ENCODE measurements at regions not wholly inside any gene's neighbourhood (a gene's known extent, or its start where the extent isn't known, plus 50 kb on each side); places are given as distances from the start of the nearest gene placed in this dataset.

DNA sequence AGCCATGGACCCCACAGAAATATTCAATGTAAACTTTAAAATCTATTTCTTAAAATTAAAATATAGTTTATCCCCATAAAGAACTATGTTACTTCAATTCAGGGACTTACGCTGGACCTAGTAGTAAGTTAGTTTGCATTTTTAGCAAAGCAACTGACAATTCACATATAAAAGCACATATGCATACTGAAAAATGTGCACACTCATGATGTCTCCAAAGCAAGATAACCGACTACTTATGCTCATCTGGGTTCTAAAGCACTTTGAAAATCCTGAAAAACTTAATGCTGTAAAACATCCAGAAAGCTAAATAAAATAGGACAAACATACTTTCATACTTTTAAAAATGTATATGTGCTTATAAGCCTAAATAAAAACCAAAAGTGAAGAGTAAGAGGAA, 264.4 kb upstream of the GAS1 start:
- TF ChIP-seq CTCF (IDR thresholded peaks at IDR 0.05): no peak
- Histone ChIP-seq H3K9me3 (no peaks in the 10 kb centered on the region), H3K4me3 (no peak overlapping the region), H3K36me3 (no peaks in the 10 kb centered on the region), H3K4me1 (no peaks in the 10 kb centered on the region), H3K27ac (no peak overlapping the region), H3K27me3 (no peaks in the 10 kb centered on the region)
- DNase-seq (no peak), ATAC-seq (no peak), FAIRE-seq (no peak)
- intact Hi-C loops (cut with DNase I): no loop called here
- WGBS, 2 donors: 96 to 97% methylated on average over 2 of the region's 2 CpGs

DNA sequence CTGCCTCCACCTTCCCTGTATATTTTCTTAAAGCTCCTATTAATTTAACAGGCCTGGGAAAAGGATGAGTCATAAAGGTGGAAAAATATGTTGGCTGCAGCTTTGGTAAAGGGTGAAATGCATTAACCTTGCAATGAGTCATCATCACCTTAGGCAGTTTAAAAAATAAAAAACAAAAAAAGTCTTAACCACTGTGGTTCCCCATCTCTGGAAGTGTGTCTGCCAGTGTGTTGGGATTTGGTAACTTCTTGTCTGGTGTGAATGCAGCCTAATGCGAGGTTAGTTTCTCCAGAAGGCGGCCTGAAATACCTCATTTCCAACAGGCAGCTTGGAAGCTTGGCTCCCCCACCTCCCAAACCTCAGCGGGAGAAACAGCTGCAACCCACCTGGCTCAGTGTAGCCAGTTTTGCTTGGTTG, 265.3 kb upstream of the GAS1 start:
- no peak for TF ChIP-seq CTCF (IDR thresholded peaks at IDR 0.05)
- no peaks in the 10 kb centered on the region for H3K36me3 ChIP-seq
- no peak overlapping the region for H3K4me3 ChIP-seq
- H3K9me3 ChIP-seq: no peaks in the 10 kb centered on the region
- ATAC-seq (peak in 3 of 4 donors; percentile 40 to 53 (median 48)), DNase-seq (no peak), FAIRE-seq (no peak)
- no peaks in the 10 kb centered on the region for H3K4me1 ChIP-seq
- no peak overlapping the region for H3K27ac ChIP-seq
- WGBS, 2 donors: 87 to 88% methylated on average over 3 of the region's 3 CpGs
- H3K27me3 ChIP-seq: no peaks in the 10 kb centered on the region
- intact Hi-C loops (cut with DNase I): no loop called here

GRCh38 chr9:87213948-87214347, 266.6 kb upstream of the GAS1 start:
- Histone ChIP-seq H3K9me3 (no peaks in the 10 kb centered on the region), H3K27me3 (no peaks in the 10 kb centered on the region), H3K27ac (no peak overlapping the region), H3K4me3 (no peak overlapping the region), H3K36me3 (no peaks in the 10 kb centered on the region), H3K4me1 (no peaks in the 10 kb centered on the region)
- no peak for TF ChIP-seq CTCF (IDR thresholded peaks at IDR 0.05)
- no peak for DNase-seq
- ATAC-seq: no peak
- intact Hi-C loops (cut with DNase I): no loop called here
- FAIRE-seq: no peak
- 89 to 92% methylated on average over 4 of the region's 4 CpGs for WGBS, 2 donors

DNA sequence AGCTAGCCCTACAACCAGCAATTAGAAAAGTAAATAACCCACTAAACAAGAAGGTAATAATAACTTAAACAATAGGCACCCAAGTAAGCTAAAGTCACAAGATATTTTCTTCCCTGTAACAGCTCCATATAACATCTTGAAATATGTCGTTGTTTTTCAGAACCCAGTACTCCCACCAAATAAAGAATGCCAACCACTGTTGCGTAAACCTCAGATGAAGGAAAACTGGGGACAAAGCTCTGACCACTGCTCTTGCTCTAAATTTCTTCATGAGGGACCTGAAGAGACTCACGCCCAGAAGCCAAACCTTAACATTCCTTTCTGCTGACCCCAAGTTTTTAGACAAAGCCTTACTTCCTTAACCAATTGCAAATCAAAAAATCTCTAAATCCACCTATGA, 267.7 kb upstream of the GAS1 start:
- H3K36me3 ChIP-seq: no peaks in the 10 kb centered on the region
- H3K27ac ChIP-seq: no peak overlapping the region
- WGBS, 2 donors: 83 to 85% methylated on average over 3 of the region's 3 CpGs
- no peaks in the 10 kb centered on the region for H3K9me3 ChIP-seq
- no peaks in the 10 kb centered on the region for H3K27me3 ChIP-seq
- DNase-seq (no peak), ATAC-seq (no peak), FAIRE-seq (no peak)
- intact Hi-C loops (cut with DNase I): no loop called here
- H3K4me3 ChIP-seq: no peak overlapping the region
- no peak for TF ChIP-seq CTCF (IDR thresholded peaks at IDR 0.05)
- no peaks in the 10 kb centered on the region for H3K4me1 ChIP-seq

GRCh38 chr9:87216036-87216435, 268.7 kb upstream of the GAS1 start:
- ATAC-seq: peak in 1 of 4 donors; percentile 9
- 54 to 63% methylated on average over 4 of the region's 4 CpGs for WGBS, 2 donors
- H3K4me1 ChIP-seq: no peaks in the 10 kb centered on the region
- intact Hi-C loops (cut with DNase I): no loop called here
- DNase-seq: no peak
- FAIRE-seq: no peak
- no peak overlapping the region for H3K27ac ChIP-seq
- no peak for TF ChIP-seq CTCF (IDR thresholded peaks at IDR 0.05)
- no peaks in the 10 kb centered on the region for H3K27me3 ChIP-seq
- no peak overlapping the region for H3K4me3 ChIP-seq
- H3K36me3 ChIP-seq: no peaks in the 10 kb centered on the region
- no peaks in the 10 kb centered on the region for H3K9me3 ChIP-seq

Data from pancreas (tissue), 10 donors.